ENCODE measurements at regions not wholly inside any gene's neighbourhood (a gene's known extent, or its start where the extent isn't known, plus 50 kb on each side); places are given as distances from the start of the nearest gene placed in this dataset.

DNA sequence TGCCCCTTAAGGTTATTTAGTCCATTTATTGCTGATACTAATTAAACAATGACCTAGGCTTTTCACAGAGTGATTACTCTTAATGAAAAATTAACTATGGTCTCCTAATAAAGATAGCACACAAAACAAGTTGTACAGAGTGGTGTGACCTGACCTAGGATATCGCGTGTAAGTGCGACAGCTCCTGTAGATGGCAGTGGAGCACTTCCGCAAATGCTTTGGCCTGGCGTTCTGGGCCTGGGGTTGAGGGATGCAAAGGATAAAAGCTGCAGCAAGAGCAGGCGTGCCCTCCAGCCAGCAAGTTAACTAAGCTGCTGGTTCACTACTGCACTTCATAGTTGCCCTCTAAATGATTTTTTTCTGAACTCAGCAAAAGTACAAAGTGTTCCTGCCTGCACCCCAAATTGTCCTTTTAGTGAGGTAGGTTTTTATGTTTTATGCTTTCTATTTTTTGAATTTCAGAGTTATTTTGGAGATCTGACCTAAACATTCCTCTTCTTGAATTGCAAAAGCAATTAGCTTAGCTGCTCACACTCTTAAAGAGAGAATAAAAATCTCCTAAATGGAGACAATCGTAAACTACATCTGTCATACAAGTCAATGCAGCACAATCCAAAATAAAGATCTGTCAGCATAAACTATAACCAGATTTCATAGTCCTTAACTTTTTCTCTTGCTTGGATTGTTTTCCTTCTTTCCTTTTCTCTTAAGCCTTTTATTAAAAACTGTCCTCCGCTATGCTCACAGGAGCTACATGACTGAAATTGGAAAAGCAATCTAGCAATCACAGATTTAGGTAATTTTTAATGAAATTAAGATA, 379.6 kb downstream of the LRIG3 start:
- DNase-seq = peak; percentile 63

GRCh38 chr12:58541300-58541690, 379.0 kb downstream of the LRIG3 start:
- no peak for DNase-seq

- no peak for DNase-seq
Observed at GRCh38 chr12:58544281-58544680, 376.0 kb downstream of the LRIG3 start.

DNA sequence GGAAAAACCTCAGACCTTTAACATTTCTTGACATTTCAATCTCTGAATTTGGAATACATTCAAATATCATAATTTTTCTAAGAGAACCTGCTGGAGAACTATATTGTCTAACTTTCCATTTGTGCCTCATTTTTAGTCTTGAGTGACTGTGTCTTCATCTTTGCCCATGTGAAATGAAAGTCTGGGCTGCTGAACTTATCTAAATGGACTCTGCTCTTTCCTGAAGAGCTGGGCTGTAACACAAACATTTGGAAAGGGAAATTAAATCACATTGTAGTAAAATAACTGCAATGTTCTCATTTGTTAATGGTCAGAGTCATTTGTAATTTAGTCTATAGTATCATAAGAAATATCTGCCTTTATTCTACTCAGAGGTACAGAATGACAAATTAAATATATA, 373.1 kb downstream of the LRIG3 start:
- DNase-seq = no peak

DNA sequence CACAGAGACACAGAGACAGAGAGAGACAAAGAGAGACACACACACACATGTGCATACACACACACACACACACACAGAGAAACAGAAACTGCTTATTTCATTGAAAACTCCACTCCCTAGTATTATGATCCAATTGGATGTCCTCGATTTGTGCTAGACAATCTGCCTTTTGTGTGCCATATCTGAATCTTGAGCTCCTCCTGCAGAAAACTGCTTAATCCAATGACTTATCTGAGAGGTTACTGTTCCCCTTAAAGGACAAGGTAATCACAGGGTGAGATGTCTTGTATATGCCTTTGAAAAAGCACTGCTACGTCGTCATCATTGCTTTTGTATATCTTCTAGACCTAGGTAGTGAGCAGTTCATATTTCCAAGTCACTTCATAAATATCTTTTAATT, 371.5 kb downstream of the LRIG3 start:
- DNase-seq = no peak

GRCh38 chr12:58554522-58555157, 365.7 kb downstream of the LRIG3 start:
- no peak for DNase-seq

- no peak for DNase-seq
Observed at GRCh38 chr12:58557171-58557570, 363.1 kb downstream of the LRIG3 start.

GRCh38 chr12:58557661-58558060, 362.6 kb downstream of the LRIG3 start:
- no peak for DNase-seq

DNA sequence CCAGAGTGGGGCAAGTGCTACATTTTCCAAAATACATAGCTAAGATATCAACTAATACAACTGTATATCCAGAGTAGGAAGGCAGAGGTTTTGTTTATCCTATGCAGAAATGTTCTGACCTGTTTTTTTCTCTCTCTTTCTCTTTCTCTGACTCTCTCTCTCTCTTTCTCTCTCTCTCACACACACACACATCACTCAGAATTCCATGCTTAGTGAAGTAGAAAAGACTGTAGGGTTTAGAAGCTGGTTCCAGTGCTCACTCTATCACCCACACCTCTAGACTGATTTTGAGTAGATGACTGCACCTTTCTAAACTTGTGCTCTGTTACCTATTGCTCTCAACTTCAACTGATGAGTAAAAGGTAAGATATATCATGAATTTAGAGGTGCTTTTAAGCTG, 356.7 kb downstream of the LRIG3 start:
- no peak for DNase-seq

DNA sequence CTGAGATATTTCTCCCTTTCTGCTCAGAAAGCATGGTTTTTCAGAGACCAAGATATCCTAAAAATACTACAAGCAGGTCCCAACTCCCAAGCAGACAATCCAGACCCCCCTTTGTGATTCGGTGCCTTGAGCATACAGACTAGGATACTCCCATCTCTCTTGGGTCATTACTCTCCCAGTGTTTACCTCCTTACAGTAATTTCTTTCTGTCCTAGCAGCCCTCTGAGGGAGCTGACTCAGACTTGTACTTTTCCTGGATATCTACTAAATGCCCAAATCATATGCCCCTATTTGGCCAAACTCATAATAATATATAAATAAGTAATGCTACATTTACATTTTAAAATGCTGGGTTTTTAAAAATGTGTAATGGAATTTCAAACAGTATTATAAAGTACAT, 355.6 kb downstream of the LRIG3 start:
- DNase-seq = no peak

GRCh38 chr12:58566599-58566998, 353.7 kb downstream of the LRIG3 start:
- DNase-seq = no peak

GRCh38 chr12:58567189-58567588, 353.1 kb downstream of the LRIG3 start:
- DNase-seq = no peak

DNA sequence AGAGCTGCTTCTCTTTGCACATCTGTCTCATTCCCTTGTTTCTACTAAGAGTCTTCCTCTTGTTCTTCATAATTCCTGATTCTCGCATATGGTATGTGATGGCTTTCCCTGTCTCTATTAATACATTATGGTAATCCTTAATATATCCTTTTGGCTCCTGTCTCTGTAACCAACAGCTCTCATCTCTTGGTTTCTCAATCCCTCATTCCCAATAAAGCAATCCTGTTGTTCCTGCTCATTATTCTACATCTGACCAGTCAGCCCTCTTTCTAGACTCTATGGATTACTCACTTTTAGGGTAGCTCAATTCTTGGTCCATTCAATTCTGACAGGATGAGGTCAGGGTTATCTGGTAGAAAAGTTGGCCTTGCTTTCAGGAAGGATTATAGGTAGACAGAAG, 349.9 kb downstream of the LRIG3 start:
- DNase-seq = no peak

DNA sequence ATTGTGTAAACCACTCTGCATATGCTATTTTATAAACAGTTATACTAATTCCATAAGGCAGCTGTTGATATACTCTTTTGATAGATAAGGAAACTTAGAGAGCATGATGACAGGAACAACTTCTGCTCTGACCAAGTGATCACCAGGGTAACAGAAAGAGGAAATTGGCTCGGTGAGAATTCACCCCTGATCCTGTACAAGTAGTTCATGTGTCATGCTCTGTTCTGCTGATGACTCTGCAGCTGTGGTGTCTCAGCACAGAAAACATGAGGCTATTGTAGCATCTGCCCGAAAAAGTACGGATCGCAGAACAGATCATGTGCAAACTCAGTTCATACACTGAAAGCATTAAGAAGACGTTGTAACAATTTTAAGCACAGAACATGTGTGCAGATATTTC, 345.0 kb downstream of the LRIG3 start:
- no peak for DNase-seq

DNA sequence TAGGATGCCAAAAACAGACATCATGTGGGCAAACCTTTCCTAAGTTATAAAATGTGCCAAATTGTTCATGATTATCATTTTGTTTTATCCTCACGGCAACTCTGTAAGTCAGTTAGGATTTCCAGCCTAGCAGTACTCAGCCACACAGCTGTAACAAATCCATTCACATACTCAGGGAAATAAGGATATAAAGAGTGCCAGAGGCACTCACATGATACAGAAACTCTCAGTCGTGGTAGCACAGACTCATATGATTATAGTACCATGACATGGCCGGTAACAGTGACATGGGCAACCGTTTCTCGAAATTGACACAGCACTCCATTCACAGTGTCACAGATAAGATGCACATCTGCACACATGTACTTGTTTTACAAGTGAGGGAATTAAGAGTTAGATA, 344.2 kb downstream of the LRIG3 start:
- DNase-seq = no peak

- DNase-seq = no peak
Observed at GRCh38 chr12:58576916-58577315, 343.4 kb downstream of the LRIG3 start.

GRCh38 chr12:58580095-58580494, 340.2 kb downstream of the LRIG3 start:
- no peak for DNase-seq

DNA sequence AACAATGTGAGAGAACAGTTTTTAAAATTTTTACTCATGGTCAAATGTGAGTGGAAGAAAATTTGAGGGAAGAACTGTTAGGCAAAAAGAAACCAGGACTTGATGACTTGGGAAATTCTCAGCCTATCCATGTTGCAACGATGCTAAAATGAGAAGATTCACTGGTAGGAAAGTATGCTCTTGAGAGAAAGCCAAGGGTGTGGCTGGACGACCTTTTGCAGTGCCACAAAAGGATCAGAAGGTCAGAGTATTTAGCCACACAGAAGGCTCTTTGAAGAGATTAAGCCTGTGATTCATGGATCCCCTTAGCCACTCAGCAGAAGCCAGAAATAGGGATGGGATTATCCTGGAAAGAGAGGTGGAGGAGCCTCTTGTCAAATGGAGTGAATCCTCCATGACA, 336.8 kb downstream of the LRIG3 start:
- DNase-seq = no peak

DNA sequence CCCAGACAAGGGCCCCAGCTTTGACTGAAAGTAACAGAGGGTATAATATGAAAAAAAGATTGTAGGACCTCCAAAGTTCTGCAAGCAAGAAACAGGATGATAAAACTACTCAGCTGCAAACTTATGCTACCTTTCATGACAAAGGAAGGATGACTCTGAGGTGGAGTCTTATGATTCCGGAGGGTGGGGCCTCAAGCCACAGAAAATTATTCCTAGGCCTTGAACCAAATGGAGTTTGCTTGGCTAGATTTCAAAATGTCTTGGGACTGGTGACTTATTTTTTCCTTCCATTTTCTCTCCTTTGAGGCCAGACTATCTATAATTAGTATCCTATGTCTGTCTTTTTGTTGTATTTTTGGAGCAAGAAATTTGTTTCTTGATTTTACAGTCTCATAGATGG, 336.4 kb downstream of the LRIG3 start:
- DNase-seq = no peak

DNA sequence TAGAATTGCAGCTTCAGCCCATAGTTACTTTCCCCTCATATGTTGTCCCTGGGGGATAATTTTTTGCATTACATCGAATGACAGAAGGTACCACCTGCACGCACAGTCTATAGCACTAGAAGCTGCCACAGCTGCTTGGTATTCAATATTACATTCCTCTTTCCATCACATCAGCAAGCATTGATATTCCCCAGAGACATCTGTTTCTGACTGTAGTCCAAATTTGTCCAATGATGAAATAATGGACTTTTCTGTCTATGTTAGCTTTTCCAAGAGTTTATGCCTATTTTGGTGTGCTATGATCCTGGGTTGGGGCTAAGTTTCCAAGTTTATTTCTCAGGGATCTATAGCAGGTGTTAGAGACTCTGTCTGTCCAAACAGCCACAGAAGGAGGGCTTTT, 335.4 kb downstream of the LRIG3 start:
- DNase-seq = no peak

DNA sequence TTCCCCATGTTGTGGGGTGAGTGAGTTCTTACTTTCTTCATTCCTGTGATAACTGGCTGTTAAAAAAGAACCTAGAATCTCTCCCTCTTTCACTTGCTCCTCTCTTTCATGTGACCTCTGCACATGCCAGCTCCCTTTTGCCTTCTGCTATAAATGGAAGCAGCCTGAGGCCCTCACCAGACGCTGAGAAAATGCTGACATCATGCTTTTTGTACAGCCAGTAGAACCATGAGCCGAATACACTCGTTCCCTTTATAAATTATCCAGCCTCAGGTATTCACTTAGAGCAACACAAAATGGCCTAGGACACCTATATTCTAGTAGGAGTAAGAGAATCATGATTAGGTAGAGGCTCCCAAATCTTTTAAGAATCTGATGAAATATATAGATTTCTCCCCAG, 333.5 kb downstream of the LRIG3 start:
- DNase-seq = no peak

DNA sequence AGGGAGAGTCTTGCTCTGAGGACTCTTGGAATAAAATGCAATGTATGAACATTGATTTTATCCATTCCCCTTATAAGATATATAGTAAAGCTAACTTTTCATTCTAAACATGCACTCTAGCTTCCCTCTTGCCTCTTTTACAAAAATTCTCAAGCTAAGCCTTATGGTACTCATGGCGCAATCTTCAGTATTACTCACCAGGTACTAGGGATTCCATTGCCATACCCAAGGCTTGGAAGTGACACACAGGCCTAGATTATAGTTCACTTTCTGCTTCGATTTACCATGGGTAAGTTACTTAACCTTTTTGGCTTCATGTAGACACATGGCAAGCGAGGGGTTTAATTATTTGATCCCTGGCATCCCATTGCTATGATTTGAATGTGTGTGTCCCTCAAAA, 331.5 kb downstream of the LRIG3 start:
- DNase-seq = no peak

- no peak for DNase-seq
Observed at GRCh38 chr12:58592475-58593207, 327.7 kb downstream of the LRIG3 start.
